ENCODE measurements at regions not wholly inside any gene's neighbourhood (a gene's known extent, or its start where the extent isn't known, plus 50 kb on each side); places are given as distances from the start of the nearest gene placed in this dataset.

- TF ChIP-seq CTCF (IDR thresholded peaks at IDR 0.05): no peak
- no peak for TF ChIP-seq POLR2A (IDR thresholded peaks at IDR 0.05)
- no peak for TF ChIP-seq POLR2AphosphoS5 (IDR thresholded peaks at IDR 0.05; ENCODE audit: insufficient read depth in 1 of 2, low read depth in 1 of 2)
These were observed 206.4 kb upstream of the FAT1 start for GRCh38 chr4:186930024-186930423.
